Caki2 (cell line): ENCODE measurements at regions not wholly inside any gene's neighbourhood (a gene's known extent, or its start where the extent isn't known, plus 50 kb on each side); places are given as distances from the start of the nearest gene placed in this dataset.

ENCODE experiments used
- DNase-seq: peaks from one replicate; pipeline ENCODE4 v3.0.0-alpha.2; 2015; ENCODE audit warnings: low read depth
- in situ Hi-C: cut with HindIII; loops from 2 replicates; pipeline ENCODE4 v1.10.0; 2016; ENCODE audit warnings: low sequenced_read_pairs, low pct_unique_long_range_greater_than_20kb, mixed read lengths

DNA sequence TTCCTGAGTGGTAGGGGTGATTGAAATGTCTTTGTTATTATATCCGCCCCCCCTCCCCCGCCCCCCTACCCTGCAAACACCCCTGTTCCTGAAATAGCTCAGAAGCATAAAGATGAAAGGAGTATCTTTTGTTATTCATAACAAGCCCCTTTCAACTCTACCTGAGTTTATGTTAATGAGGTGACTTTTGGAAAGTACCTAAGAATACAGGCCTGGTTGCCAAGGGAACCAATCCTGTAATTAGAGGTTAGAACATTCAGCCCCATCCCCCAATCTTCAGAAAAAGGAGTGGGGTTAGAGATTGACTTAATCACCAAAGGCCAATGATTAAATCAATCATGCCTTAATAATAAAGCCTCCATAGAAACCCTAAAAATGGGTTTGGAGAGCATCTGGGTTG lies 979.2 kb upstream of the GJE1 start:
- no peak for DNase-seq
- in situ Hi-C loops: no loop called here

DNA sequence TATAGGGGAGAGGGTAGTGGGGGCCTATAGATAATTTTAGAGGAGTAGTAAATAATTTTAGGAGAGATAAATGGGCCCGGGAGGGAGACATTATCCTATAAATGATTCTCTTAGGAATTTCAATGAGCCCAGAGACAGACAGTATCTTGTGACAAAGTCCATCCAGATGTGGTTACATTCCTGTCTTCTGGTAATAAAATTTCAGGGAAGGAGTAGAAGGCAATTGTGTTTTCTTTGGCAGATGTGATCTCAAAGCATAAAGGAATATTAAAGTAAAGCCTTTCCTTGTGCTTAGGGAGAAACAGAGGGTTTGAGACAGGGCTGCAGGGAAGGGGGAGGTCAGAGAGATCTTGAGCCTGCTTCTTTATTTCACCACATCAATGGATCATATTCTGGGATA lies 979.8 kb upstream of the GJE1 start:
- DNase-seq: no peak
- in situ Hi-C loops: no loop called here

DNA sequence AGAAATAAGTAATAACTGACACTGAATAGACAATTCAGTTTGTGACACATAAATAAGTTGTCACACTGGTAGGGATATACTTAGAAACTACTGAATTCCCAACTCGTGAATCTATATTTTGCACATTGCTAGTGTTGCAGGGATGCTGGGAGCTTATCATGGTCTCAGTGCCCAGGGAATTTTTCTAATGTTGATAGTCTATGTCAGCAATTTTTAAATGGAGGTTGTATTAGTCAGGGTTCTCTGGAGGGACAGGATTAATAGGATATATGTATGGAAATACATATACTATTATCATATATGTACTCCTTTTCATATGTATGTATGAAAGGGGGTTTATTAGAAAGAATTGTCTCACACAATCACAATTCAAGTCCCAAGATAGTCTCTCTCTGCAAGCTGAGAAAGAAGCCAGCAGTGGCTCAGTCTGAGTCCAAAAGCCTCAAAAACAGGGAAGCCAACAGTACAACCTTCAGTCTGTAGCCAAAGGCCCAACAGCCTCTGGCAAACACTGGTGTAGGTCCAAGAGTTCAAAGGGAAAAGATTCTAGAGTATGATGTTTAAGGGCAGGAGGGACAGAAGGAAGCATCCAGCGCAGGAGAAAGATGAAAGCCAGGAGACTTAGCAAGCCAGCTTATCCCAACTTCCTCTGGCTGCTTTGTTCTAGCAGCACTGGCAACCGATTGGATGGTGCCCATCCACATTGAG lies 980.9 kb upstream of the GJE1 start:
- DNase-seq: no peak
- in situ Hi-C loops: no loop called here

DNA sequence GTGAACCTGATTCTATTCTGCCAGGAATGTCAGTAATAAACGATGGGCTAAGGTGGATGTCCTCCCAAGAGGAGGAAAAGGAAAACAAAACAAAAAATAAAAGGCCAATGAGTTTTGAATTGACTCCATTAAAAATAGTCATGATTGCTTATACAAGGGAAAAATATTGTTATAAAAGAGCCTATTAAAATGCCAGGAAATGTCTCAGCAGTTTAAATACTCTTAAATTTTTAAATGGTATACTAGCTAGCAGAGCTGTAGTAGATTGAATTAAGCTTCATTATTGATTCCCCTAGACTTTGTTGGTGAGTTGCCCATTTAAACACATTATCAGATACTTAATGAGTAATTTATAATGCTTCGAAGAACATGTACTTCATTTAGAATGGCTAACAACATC lies 990.9 kb upstream of the GJE1 start:
- no peak for DNase-seq
- in situ Hi-C loops: no loop called here

DNA sequence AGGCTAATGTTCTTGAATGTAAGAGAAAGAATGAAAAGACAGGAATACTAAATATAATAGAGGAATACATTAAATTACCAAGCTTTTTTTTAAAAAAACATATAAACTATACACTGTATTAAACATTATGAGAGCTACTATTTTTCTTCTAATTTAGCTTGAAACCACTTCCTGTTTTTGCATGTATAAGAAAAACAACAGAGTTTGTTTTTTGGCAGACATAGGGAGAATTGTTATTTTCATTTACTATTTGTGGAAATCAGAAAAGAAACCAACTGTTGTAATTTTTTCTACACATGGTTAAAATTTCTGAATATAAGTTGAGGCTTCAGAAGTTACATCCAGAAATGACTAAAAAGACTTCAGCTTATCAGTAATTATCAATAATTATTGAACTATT lies 991.8 kb upstream of the GJE1 start:
- in situ Hi-C loops: no loop called here

DNA sequence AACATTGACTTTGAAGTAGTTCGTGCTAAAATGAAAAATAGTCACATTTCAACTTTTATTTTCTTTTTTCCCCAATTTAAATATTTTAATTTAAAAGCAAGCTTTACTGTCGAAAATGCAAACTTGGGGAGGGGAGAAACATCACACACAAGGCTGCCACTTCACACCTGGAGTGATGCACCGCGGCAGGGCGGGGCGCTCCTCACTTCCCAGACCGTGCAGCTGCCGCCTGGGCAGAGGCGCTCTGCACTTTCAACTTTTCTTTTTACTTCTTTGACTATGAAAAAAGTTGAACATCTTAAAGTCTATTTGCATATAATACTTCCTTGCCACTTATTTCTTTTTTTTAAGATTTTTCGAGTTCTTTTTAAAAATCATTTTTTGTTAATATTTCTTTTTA lies 993.3 kb upstream of the GJE1 start:
- no peak for DNase-seq
- in situ Hi-C loops: no loop called here

More for the DNA sequence above, 991.8 kb upstream of the GJE1 start:
- no peak for DNase-seq

DNA sequence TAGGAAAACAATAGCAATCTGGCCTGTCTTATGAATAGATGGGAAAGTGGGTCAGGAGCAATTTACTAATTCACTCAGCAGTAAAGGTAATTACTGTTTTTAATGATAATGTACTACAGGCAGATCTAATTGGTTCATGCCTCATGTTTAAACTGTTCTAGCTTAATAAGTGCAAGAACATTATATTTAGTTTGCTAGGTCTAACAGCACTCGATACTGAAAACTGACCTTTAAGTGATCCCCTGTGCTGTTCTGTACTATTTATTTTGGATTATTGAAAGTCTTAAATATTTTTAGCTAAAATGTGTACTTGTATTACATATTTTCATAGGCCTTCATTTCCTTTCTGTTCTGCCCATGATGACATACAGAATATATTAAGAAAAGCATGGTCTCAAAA lies 998.0 kb upstream of the GJE1 start:
- in situ Hi-C loops: no loop called here

DNA sequence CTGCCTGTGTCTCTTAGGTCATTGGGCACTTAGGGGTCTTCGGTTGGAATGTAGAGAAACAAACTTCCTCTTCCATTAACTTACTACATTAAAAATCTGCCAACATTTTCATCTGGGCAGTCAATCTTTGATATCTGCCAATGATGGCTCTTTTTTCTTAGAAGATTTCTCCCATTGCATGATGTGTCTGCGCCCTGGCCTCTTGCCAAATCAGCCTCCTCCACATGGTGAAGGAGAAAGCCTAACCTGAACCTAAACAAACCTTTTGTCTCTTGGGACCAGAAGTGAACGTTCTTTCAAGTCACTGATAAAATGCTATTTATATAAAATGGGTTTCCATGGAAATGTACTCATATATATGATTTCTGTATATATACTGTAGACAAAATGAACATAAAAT lies 998.9 kb upstream of the GJE1 start:
- DNase-seq: no peak
- in situ Hi-C loops: no loop called here

More for the DNA sequence above, 998.0 kb upstream of the GJE1 start:
- no peak for DNase-seq

DNA sequence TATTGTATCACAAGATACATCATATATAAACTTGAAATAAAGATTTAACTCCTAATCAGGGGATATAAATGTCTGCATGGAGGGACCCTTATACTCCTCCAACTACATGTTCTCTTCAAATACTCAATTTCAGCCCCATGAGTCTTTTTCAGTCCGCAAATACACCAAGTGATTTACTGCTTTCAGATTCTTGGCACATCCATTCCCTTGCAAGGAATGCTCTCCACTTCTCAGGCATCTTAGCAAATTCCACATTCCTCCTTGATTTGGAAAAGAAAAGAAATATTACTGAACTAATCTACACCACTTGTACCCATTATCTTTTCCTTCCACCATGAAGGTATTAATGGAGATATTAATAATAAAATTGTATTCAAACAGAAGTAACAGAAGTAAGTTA lies 999.4 kb upstream of the GJE1 start:
- in situ Hi-C loops: no loop called here
- DNase-seq: no peak

DNA sequence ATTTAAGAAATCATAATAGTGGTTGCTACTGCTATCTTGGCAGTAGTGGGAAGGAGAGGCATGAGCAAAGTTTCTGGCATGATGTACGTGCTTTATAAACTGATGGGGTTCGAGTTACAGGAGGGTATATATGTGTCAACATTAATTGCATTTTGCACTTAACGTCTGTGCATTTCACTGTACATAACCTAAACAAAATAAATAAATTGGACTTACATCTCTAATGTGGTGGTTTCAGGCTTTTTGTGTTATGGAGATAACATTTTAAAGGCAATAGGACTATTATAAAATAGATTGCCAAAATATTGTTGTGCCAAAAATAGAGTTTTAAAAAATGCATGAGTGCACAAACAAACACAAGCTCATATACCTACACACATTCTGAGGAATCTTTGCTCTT lies 1001.1 kb upstream of the GJE1 start:
- no peak for DNase-seq
- in situ Hi-C loops: no loop called here

DNA sequence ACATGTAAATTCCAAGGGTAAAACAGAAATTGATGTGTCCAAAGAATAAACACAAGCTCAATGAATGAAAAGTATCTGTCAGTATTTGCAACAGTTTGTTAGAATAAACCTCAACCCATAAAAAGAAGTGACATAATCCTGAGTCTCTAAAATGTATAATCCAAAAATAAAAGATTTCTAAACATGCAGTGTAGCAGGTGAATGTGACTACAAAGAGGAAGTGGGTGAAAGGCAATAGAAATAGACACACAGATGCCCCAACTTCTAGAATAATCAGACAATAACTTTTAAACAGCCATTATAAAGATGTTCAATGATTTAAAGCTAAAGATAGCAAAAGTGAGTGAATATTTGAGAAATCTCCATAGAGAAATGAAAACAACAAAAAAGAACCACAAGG lies 1009.2 kb upstream of the GJE1 start:
- in situ Hi-C loops: no loop called here
- no peak for DNase-seq

DNA sequence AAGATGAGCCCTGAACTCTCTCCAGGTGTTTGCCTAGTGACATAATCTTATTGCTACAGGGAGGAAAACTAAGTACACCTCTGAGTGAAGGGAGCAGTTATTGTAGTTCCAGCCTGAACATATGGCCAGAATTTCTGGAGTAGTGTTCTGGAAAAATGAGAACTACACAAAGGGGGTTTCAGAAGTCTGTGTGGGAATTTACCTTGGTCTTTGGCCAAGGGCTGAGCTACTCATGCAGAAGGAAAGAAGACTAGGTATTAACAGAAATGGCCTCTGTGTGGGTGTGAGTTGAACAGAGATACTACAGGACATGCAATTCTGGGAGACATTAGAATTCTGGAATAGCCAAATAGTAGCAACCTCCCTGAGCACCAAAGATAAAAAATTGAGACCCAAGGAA lies 1009.7 kb upstream of the GJE1 start:
- peak; percentile 37 for DNase-seq
- in situ Hi-C loops: no loop called here

DNA sequence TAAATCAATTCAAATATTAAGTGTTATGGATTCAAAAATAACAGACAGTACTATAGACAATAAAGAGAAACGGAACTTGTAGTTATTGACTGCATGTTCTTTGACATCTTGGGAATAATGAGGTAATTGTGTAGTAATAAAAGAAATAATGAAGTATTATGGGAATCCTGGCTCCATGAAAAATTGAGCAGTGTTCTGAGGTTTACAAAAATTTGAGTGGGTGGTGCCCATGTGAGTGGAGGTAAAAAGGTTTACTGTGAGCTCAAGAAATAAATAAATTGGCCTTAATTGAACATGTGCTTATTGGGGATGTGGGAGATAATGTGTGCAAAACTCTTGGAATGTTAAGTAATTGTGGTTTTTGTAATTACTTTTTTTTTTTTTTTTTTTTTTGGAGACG lies 1013.7 kb upstream of the GJE1 start:
- in situ Hi-C loops: no loop called here
- no peak for DNase-seq

DNA sequence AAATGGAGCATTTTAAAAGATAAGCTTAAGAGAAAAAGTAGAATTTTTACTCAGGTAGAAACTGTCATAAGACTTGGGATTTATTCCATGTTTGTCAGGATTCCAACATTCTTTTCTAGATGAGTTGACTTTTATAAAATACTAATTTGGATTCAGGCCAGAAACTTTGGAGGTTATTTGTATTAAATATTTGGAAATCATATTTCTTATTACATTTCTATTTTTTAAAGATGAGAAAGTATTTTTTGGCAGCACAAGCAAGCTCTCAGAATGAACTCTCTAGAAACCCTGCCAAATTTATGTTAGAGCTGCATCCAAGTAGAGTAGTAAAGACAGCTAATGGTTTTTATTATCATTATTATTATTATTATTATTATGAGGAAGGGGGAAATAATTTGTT lies 1014.9 kb upstream of the GJE1 start:
- no peak for DNase-seq
- in situ Hi-C loops: no loop called here

DNA sequence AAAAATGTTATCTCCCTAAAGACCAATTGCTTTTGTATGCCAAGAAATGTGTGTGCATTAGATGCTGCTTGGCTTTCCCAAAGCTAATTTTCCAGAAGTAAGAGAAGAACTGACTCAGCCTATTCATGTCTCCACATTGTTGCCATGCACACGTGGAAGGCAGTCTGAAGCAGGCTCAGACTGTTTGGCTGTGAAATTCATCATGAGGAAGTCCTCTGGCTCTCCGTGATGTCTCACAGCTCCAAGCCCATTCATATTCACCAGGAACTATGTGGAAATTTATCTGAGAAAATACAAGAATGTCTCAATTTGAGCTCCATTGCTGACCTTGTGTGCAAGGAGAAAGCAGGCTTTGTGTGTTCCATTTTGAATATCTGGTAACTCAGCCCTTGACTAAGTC lies 1022.2 kb upstream of the GJE1 start:
- DNase-seq: no peak
- in situ Hi-C loops: no loop called here

DNA sequence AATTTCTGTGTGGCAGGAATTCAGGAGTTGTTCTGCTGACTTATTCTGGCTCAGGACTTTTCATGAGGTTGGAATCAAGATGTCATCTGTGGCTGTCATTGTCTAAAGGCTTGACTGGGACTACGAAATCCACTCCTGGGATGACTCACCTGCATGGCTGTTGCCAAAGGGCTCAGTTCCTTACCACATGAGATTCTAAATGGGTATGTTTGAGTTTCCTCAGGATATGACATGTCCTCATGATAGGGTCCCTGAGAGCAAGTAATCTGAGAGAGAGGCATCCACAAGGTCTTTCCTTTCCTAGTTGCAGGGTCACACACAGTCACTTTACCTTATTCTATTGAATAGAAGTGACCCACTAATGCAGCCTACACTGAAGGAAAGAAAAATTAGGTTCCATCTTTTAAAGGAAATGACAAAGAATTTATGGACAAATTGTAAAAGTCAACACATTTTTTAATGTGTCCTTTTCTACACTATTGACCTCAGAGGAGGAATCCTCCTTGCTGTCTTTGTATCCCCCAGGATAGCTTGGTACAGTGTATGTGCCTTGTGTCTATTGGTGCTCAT lies 1025.0 kb upstream of the GJE1 start:
- DNase-seq: peak; percentile 74
- in situ Hi-C loops: no loop called here

DNA sequence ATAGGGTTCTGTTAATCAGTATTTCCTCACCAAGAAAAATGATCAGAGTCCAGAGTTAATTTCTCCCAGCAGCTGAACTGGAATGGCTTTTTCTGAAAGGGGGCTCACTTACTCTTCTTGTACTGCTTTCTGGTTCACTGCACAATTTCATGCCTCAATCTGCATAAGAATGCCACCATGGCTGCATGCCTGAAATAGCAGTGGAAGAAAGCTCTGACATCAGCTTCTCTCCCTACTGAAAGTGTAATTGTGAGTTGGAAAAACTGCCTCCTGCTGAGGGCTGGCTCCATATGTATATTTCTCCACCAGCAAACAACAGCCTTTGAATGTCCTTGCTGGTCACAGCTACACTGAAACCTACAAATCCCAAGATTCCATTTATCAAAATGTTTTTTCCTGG lies 1027.2 kb upstream of the GJE1 start:
- peak; percentile 93 for DNase-seq
- in situ Hi-C loops: no loop called here

DNA sequence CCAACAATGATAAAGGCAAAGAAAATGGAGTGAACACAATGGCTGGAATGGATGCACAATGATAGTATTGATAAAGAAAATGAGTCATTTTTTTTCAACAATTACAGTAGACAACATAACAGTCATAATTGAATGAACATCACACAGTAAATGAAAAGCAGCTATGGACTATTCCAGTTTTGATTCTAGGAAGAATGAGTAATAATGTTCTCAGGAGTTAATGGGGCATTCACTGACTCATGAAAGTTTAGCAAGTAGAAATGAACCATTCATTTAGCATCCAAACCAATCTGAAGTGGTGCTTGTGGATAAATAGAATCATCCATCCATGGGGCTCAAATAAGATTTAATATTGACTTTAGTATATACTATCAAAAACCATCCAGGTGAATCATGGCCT lies 1029.5 kb upstream of the GJE1 start:
- in situ Hi-C loops: no loop called here
- DNase-seq: peak; percentile 84

DNA sequence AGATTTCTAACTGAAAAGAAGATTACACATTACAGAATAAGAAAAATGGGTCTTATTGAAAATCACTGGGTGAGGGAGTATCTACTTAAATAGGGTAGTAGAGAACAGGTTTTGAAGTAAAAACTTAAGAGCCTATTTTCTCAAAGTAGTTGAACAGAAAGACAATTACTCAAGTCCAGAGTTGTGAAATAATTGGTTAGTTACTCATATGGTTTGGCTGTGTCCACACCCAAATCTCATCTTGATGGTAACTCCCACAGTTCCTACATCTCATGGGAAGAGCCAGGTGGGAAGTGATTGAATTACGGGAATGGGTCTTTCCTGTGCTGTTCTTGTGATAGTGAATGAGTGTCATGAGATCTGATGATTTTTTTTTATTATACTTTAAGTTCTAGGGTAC lies 1035.3 kb upstream of the GJE1 start:
- DNase-seq: no peak
- in situ Hi-C loops: no loop called here

DNA sequence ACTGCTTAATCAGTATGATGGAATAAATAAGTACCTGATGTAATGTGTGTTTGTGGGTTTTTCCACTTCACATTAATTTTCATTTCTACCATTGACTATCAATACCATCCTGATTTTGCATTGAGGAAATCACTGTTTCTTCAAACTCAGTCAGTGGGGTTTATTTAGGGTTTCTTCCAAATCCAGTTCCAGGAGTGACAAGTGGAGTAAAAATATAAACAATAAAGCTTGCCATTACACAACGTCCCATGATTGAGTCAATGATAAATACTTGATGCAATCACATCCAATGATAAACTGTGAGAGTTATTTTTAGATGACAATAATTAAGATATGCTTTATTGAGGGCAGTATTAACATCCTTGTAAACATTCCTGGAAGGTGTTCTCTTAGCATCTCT lies 1037.4 kb upstream of the GJE1 start:
- in situ Hi-C loops: no loop called here
- no peak for DNase-seq
